GM10248 (cell line): ENCODE measurements at regions not wholly inside any gene's neighbourhood (a gene's known extent, or its start where the extent isn't known, plus 50 kb on each side); places are given as distances from the start of the nearest gene placed in this dataset.

ENCODE experiments used
- CTCF ChIA-PET: fragments of 300-600 bp; sonication (Branson Sonifier 250); formaldehyde crosslinking; extraction: SDS; loops from one replicate; lab custom pipeline; 2021; ENCODE audit warnings: antibody characterized with exemption; lab: Yijun Ruan, JAX
- POLR2A ChIA-PET: fragments of 350-650 bp; sonication (Branson Sonifier 250); formaldehyde crosslinking; extraction: SDS; loops from one replicate; lab custom pipeline; 2020; ENCODE audit warnings: antibody characterized with exemption; lab: Yijun Ruan, JAX
- DNase-seq: peaks from one replicate; pipeline ENCODE4 v3.0.0; 2012; ENCODE audit errors: extremely low spot score
- TF ChIP-seq, protein P1 (sequence below): IDR thresholded peaks from 2 replicates; pipeline ENCODE4 v1.5.1; 2012; ENCODE audit warnings: mild to moderate bottlenecking, low read depth; ENCODE audit errors: extremely low read depth, missing control alignments, control extremely low read depth

GRCh38 chr2:179354739-179355537 is 90.3 kb upstream of the SESTD1 start:
- DNase-seq, result no peak
- ChIA-PET CTCF (interaction anchor here (1.1 kb wide), 1 partner anchor 13 kb away, joined by 3 read pairs; no protein-coding TSS in a partner anchor), POLR2A (no interaction called here)
- TF ChIP-seq, protein P1, sequence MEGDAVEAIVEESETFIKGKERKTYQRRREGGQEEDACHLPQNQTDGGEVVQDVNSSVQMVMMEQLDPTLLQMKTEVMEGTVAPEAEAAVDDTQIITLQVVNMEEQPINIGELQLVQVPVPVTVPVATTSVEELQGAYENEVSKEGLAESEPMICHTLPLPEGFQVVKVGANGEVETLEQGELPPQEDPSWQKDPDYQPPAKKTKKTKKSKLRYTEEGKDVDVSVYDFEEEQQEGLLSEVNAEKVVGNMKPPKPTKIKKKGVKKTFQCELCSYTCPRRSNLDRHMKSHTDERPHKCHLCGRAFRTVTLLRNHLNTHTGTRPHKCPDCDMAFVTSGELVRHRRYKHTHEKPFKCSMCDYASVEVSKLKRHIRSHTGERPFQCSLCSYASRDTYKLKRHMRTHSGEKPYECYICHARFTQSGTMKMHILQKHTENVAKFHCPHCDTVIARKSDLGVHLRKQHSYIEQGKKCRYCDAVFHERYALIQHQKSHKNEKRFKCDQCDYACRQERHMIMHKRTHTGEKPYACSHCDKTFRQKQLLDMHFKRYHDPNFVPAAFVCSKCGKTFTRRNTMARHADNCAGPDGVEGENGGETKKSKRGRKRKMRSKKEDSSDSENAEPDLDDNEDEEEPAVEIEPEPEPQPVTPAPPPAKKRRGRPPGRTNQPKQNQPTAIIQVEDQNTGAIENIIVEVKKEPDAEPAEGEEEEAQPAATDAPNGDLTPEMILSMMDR, result peak; percentile 12

GRCh38 chr2:179354296-179354695 is 89.7 kb upstream of the SESTD1 start:
- ChIA-PET POLR2A (no interaction called here), CTCF (interaction anchor here (1.4 kb wide), 1 partner anchor 11 kb away, joined by 3 read pairs; no protein-coding TSS in a partner anchor)
- TF ChIP-seq, protein P1, result no peak
- DNase-seq, result no peak

GRCh38 chr2:179352181-179352580 is 87.5 kb upstream of the SESTD1 start:
- POLR2A ChIA-PET, result no interaction called here
- no peak for DNase-seq
- TF ChIP-seq, protein P1, result no peak
- CTCF ChIA-PET, result interaction anchor here (0.5 kb wide), 1 partner anchor 43 kb away, joined by 3 read pairs; no protein-coding TSS in a partner anchor

GRCh38 chr2:179351057-179351456 is 86.4 kb upstream of the SESTD1 start:
- ChIA-PET CTCF (no interaction called here), POLR2A (no interaction called here)
- TF ChIP-seq, protein P1, result no peak
- DNase-seq, result no peak

- ChIA-PET POLR2A (no interaction called here), CTCF (no interaction called here)
- DNase-seq, result no peak
- TF ChIP-seq, protein P1, result no peak
These were observed 85.2 kb upstream of the SESTD1 start for GRCh38 chr2:179349670-179350303.

- TF ChIP-seq, protein P1, result no peak
- no peak for DNase-seq
- ChIA-PET POLR2A (no interaction called here), CTCF (no interaction called here)
These were observed 84.3 kb upstream of the SESTD1 start for GRCh38 chr2:179348906-179349305.
